ENCODE measurements at regions not wholly inside any gene's neighbourhood (a gene's known extent, or its start where the extent isn't known, plus 50 kb on each side); places are given as distances from the start of the nearest gene placed in this dataset.

GRCh38 chr2:109679626-109680025 is 65.5 kb downstream of the SOWAHC start:
- Histone ChIP-seq H2AFZ (ENCODE audit: low read depth) (no peak overlapping the region), H3K4me2 (no peak overlapping the region), H3K4me1 (ENCODE audit: low read depth, poor library complexity, severe bottlenecking) (no peaks in the 10 kb centered on the region), H4K20me1 (ENCODE audit: insufficient read depth) (no peaks in the 10 kb centered on the region), H3K4me3 (IDR thresholded peaks at IDR 0.05; ENCODE audit: insufficient read depth, low read depth, low read length) (no peak overlapping the region), H3K27ac (no peak overlapping the region), H3K27me3 (ENCODE audit: insufficient read depth, low read depth) (no peaks in the 10 kb centered on the region), H3K9ac (no peak overlapping the region), H3K36me3 (ENCODE audit: insufficient read depth) (no peaks in the 10 kb centered on the region), H3K79me2 (ENCODE audit: insufficient read depth, low read depth) (no peaks in the 10 kb centered on the region)
- no peak for TF ChIP-seq CTCF (conservative IDR thresholded peaks at IDR 0.05; ENCODE audit: low read depth, low read length)

- H3K27me3 ChIP-seq (ENCODE audit: insufficient read depth, low read depth) = no peaks in the 10 kb centered on the region
- H3K9ac ChIP-seq = no peak overlapping the region
- TF ChIP-seq CTCF (conservative IDR thresholded peaks at IDR 0.05; ENCODE audit: low read depth, low read length) = no peak
- H3K36me3 ChIP-seq (ENCODE audit: insufficient read depth) = no peaks in the 10 kb centered on the region
- H2AFZ ChIP-seq (ENCODE audit: low read depth) = no peak overlapping the region
- H3K27ac ChIP-seq = no peak overlapping the region
- H3K4me3 ChIP-seq (IDR thresholded peaks at IDR 0.05; ENCODE audit: insufficient read depth, low read depth, low read length) = no peak overlapping the region
- no peaks in the 10 kb centered on the region for H4K20me1 ChIP-seq (ENCODE audit: insufficient read depth)
- no peaks in the 10 kb centered on the region for H3K79me2 ChIP-seq (ENCODE audit: insufficient read depth, low read depth)
- no peaks in the 10 kb centered on the region for H3K4me1 ChIP-seq (ENCODE audit: low read depth, poor library complexity, severe bottlenecking)
- H3K4me2 ChIP-seq = no peak overlapping the region
Measured at GRCh38 chr2:109680523-109681297, 66.5 kb downstream of the SOWAHC start.

GRCh38 chr2:109681633-109682380 is 67.6 kb downstream of the SOWAHC start:
- no peak for TF ChIP-seq CTCF (conservative IDR thresholded peaks at IDR 0.05; ENCODE audit: low read depth, low read length)
- H3K4me1 ChIP-seq (ENCODE audit: low read depth, poor library complexity, severe bottlenecking) = no peaks in the 10 kb centered on the region
- no peaks in the 10 kb centered on the region for H3K36me3 ChIP-seq (ENCODE audit: insufficient read depth)
- no peaks in the 10 kb centered on the region for H3K27me3 ChIP-seq (ENCODE audit: insufficient read depth, low read depth)
- H3K4me3 ChIP-seq (IDR thresholded peaks at IDR 0.05; ENCODE audit: insufficient read depth, low read depth, low read length) = no peak overlapping the region
- H2AFZ ChIP-seq (ENCODE audit: low read depth) = no peak overlapping the region
- H3K4me2 ChIP-seq = no peak overlapping the region
- no peak overlapping the region for H3K9ac ChIP-seq
- no peak overlapping the region for H3K27ac ChIP-seq
- no peaks in the 10 kb centered on the region for H4K20me1 ChIP-seq (ENCODE audit: insufficient read depth)
- no peaks in the 10 kb centered on the region for H3K79me2 ChIP-seq (ENCODE audit: insufficient read depth, low read depth)

- no peak overlapping the region for H3K4me2 ChIP-seq
- H3K36me3 ChIP-seq (ENCODE audit: insufficient read depth) = no peaks in the 10 kb centered on the region
- no peaks in the 10 kb centered on the region for H3K27me3 ChIP-seq (ENCODE audit: insufficient read depth, low read depth)
- no peak overlapping the region for H3K27ac ChIP-seq
- no peak for TF ChIP-seq CTCF (conservative IDR thresholded peaks at IDR 0.05; ENCODE audit: low read depth, low read length)
- H3K4me1 ChIP-seq (ENCODE audit: low read depth, poor library complexity, severe bottlenecking) = no peaks in the 10 kb centered on the region
- no peak overlapping the region for H2AFZ ChIP-seq (ENCODE audit: low read depth)
- no peaks in the 10 kb centered on the region for H3K79me2 ChIP-seq (ENCODE audit: insufficient read depth, low read depth)
- no peak overlapping the region for H3K9ac ChIP-seq
- H4K20me1 ChIP-seq (ENCODE audit: insufficient read depth) = no peaks in the 10 kb centered on the region
- no peak overlapping the region for H3K4me3 ChIP-seq (IDR thresholded peaks at IDR 0.05; ENCODE audit: insufficient read depth, low read depth, low read length)
Measured at GRCh38 chr2:109683452-109683851, 69.3 kb downstream of the SOWAHC start.

All from KMS-11 (cell line).